Fibroblast of lung (primary cell): ENCODE measurements at regions not wholly inside any gene's neighbourhood (a gene's known extent, or its start where the extent isn't known, plus 50 kb on each side); places are given as distances from the start of the nearest gene placed in this dataset.

Source experiments
- DNase-seq, 2 donors: peaks; one replicate each; pipeline versions ENCODE4 v3.0.0 to v3.0.0-alpha.2; 2010; ENCODE audit warnings: low read depth in 2 of 2
- H2AFZ ChIP-seq: 2 replicates; pipeline ENCODE4 v1.5.1; 2012; ENCODE audit warnings: low read length, control low read depth, inconsistent platforms
- H3K27ac ChIP-seq: 2 replicates; pipeline ENCODE4 v1.5.1; 2011; ENCODE audit warnings: low read length, control low read depth; ENCODE audit not compliant: insufficient read depth
- H3K27me3 ChIP-seq: 2 replicates; pipeline ENCODE4 v1.5.1; 2011; ENCODE audit warnings: mild to moderate bottlenecking, low read length; ENCODE audit not compliant: control insufficient read depth, insufficient read depth
- H3K36me3 ChIP-seq: 2 replicates; pipeline ENCODE4 v1.5.1; 2011; ENCODE audit warnings: low read length; ENCODE audit not compliant: control insufficient read depth, insufficient read depth
- H3K4me1 ChIP-seq: 2 replicates; pipeline ENCODE4 v1.5.1; 2011; ENCODE audit warnings: low read length; ENCODE audit not compliant: control insufficient read depth, insufficient read depth; ENCODE audit errors: extremely low read depth
- H3K4me2 ChIP-seq: 2 replicates; pipeline ENCODE4 v1.5.1; 2011; ENCODE audit warnings: low read length, control low read depth; ENCODE audit not compliant: insufficient read depth; ENCODE audit errors: extremely low read depth
- H3K4me3 ChIP-seq, 4 experiments: fragments of 200-600 bp in 1 of 4; sonication (generic) in 1 of 4; replicated peaks in 1 of 4; 2 replicates each; pipeline ENCODE4 v1.5.1; 2011 to 2016; ENCODE audit warnings: low read length in 4 of 4, low read depth in 3 of 4, mild to moderate bottlenecking in 3 of 4, control low read depth in 2 of 4, inconsistent platforms in 1 of 4, mixed read lengths in 1 of 4; ENCODE audit not compliant: insufficient read depth in 1 of 4; ENCODE audit errors: control extremely low read depth in 1 of 4
- H3K79me2 ChIP-seq: 2 replicates; pipeline ENCODE4 v1.5.1; 2012; ENCODE audit warnings: mild to moderate bottlenecking, low read length, inconsistent platforms; ENCODE audit not compliant: control insufficient read depth, insufficient read depth
- H3K9ac ChIP-seq: 2 replicates; pipeline ENCODE4 v1.5.1; 2011; ENCODE audit warnings: mild to moderate bottlenecking, low read length, control low read depth; ENCODE audit not compliant: insufficient read depth
- H3K9me3 ChIP-seq: 2 replicates; pipeline ENCODE4 v1.5.1; 2012; ENCODE audit warnings: low read depth, low read length; ENCODE audit not compliant: control insufficient read depth, insufficient read depth
- H4K20me1 ChIP-seq: 2 replicates; pipeline ENCODE4 v1.5.1; 2011; ENCODE audit warnings: low read length; ENCODE audit not compliant: control insufficient read depth, insufficient read depth; ENCODE audit errors: extremely low read depth
- EZH2 ChIP-seq: IDR thresholded peaks from 2 replicates; pipeline ENCODE4 v1.5.1; 2012; ENCODE audit warnings: low read length, control low read depth, mild to moderate bottlenecking; ENCODE audit errors: missing control alignments
- TF ChIP-seq, protein P1 (sequence below), 2 donors: IDR thresholded peaks in 1 of 2; conservative IDR thresholded peaks in 1 of 2; 1 replicate in 1 of 2; 2 replicates in 1 of 2; pipeline ENCODE4 v1.5.1; 2011 to 2012; ENCODE audit warnings: low read length in 2 of 2, control low read depth in 1 of 2, inconsistent platforms in 1 of 2, low read depth in 1 of 2, mild to moderate bottlenecking in 1 of 2

- DNase-seq: no peak
- H3K27me3 ChIP-seq: no peaks in the 10 kb centered on the region
- no peaks in the 10 kb centered on the region for H3K9me3 ChIP-seq
- H3K9ac ChIP-seq: no peak overlapping the region
- no peak overlapping the region for H3K27ac ChIP-seq
- H2AFZ ChIP-seq: no peak overlapping the region
- no peaks in the 10 kb centered on the region for H4K20me1 ChIP-seq
- H3K79me2 ChIP-seq: no peaks in the 10 kb centered on the region
- H3K36me3 ChIP-seq: no peaks in the 10 kb centered on the region
- H3K4me1 ChIP-seq: no peaks in the 10 kb centered on the region
- H3K4me2 ChIP-seq: no peak overlapping the region
- TF ChIP-seq, protein P1, sequence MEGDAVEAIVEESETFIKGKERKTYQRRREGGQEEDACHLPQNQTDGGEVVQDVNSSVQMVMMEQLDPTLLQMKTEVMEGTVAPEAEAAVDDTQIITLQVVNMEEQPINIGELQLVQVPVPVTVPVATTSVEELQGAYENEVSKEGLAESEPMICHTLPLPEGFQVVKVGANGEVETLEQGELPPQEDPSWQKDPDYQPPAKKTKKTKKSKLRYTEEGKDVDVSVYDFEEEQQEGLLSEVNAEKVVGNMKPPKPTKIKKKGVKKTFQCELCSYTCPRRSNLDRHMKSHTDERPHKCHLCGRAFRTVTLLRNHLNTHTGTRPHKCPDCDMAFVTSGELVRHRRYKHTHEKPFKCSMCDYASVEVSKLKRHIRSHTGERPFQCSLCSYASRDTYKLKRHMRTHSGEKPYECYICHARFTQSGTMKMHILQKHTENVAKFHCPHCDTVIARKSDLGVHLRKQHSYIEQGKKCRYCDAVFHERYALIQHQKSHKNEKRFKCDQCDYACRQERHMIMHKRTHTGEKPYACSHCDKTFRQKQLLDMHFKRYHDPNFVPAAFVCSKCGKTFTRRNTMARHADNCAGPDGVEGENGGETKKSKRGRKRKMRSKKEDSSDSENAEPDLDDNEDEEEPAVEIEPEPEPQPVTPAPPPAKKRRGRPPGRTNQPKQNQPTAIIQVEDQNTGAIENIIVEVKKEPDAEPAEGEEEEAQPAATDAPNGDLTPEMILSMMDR (conservative IDR thresholded peaks at IDR 0.05 in 1 of 2, IDR thresholded peaks at IDR 0.05 in 1 of 2; ENCODE audit: low read depth in 1 of 2, low read length in 2 of 2): no peak
- TF ChIP-seq EZH2: no peak
- H3K4me3 ChIP-seq: no peak overlapping the region
Observed at GRCh38 chr21:36646011-36646410, 52.9 kb upstream of the SIM2 start.

GRCh38 chr21:36646645-36647044, 52.3 kb upstream of the SIM2 start:
- H4K20me1 ChIP-seq: no peaks in the 10 kb centered on the region
- no peak overlapping the region for H3K27ac ChIP-seq
- no peak for DNase-seq
- H3K27me3 ChIP-seq: no peaks in the 10 kb centered on the region
- H3K36me3 ChIP-seq: no peaks in the 10 kb centered on the region
- H3K79me2 ChIP-seq: no peaks in the 10 kb centered on the region
- H3K4me3 ChIP-seq: no peak overlapping the region
- no peak overlapping the region for H2AFZ ChIP-seq
- no peaks in the 10 kb centered on the region for H3K9me3 ChIP-seq
- TF ChIP-seq, protein P1 (conservative IDR thresholded peaks at IDR 0.05 in 1 of 2, IDR thresholded peaks at IDR 0.05 in 1 of 2; ENCODE audit: low read depth in 1 of 2, low read length in 2 of 2): no peak
- no peak for TF ChIP-seq EZH2
- H3K4me2 ChIP-seq: no peak overlapping the region
- no peak overlapping the region for H3K9ac ChIP-seq
- H3K4me1 ChIP-seq: no peaks in the 10 kb centered on the region

- no peaks in the 10 kb centered on the region for H4K20me1 ChIP-seq
- no peak overlapping the region for H3K9ac ChIP-seq
- DNase-seq: peak; percentile 38 to 76
- H2AFZ ChIP-seq: no peak overlapping the region
- H3K4me1 ChIP-seq: no peaks in the 10 kb centered on the region
- no peak overlapping the region for H3K4me3 ChIP-seq
- TF ChIP-seq, protein P1 (conservative IDR thresholded peaks at IDR 0.05 in 1 of 2, IDR thresholded peaks at IDR 0.05 in 1 of 2; ENCODE audit: low read depth in 1 of 2, low read length in 2 of 2): no peak
- TF ChIP-seq EZH2: no peak
- no peak overlapping the region for H3K4me2 ChIP-seq
- no peak overlapping the region for H3K27ac ChIP-seq
- no peaks in the 10 kb centered on the region for H3K79me2 ChIP-seq
- no peaks in the 10 kb centered on the region for H3K36me3 ChIP-seq
- H3K9me3 ChIP-seq: no peaks in the 10 kb centered on the region
- H3K27me3 ChIP-seq: no peaks in the 10 kb centered on the region
Observed at GRCh38 chr21:36647279-36648093, 51.4 kb upstream of the SIM2 start.
